ENCODE measurements at regions not wholly inside any gene's neighbourhood (a gene's known extent, or its start where the extent isn't known, plus 50 kb on each side); places are given as distances from the start of the nearest gene placed in this dataset.

- peaks cover 13% of the 10 kb centered on the region for H3K4me1 ChIP-seq (ENCODE audit: insufficient read depth)
- no peak overlapping the region for H3K27ac ChIP-seq
- peaks cover 5% of the 10 kb centered on the region; the same call in 1 of the 2 replicates for H3F3A ChIP-seq (ENCODE audit: insufficient read depth)
- no peak overlapping the region for H3K4me3 ChIP-seq
- no peaks in the 10 kb centered on the region for H4K20me1 ChIP-seq (ENCODE audit: insufficient read depth)
- no peak overlapping the region for H3K9ac ChIP-seq
- no peaks in the 10 kb centered on the region for H3K36me3 ChIP-seq (ENCODE audit: low read depth)
- no peak overlapping the region for H3K4me2 ChIP-seq (ENCODE audit: unreplicated experiment)
- H3K79me2 ChIP-seq (ENCODE audit: insufficient read depth) = no peaks in the 10 kb centered on the region
- TF ChIP-seq EZH2 (IDR thresholded peaks at IDR 0.05; ENCODE audit: insufficient read depth, poor library complexity, severe bottlenecking) (no peak), EZH2phosphoT487 (IDR thresholded peaks at IDR 0.05; ENCODE audit: insufficient read depth, low read depth) (no peak)
- H3K9me2 ChIP-seq (ENCODE audit: insufficient read depth) = no peaks in the 10 kb centered on the region
- no peak overlapping the region for H2AFZ ChIP-seq
- H3K27me3 ChIP-seq (replicated peaks; ENCODE audit: insufficient read depth) = 0 out of 2 replicates have a peak, but pooled peaks cover 8% of the 10 kb centered on the region
- in situ Hi-C loops (cut with MboI) = no loop called here
- 9 to 11% methylated on average over 4 of the region's 4 CpGs for WGBS, 2 experiments (ENCODE audit: low coverage in 1 of 2, low lambda C conversion rate in 2 of 2, missing lambda C conversion rate in 2 of 2)
- H3K9me3 ChIP-seq (ENCODE audit: low read depth) = no peaks in the 10 kb centered on the region
- no peak for DNase-seq
Measured at GRCh38 chr21:41115851-41116250, 52.1 kb upstream of the BACE2 start.

Measured in GM23248 (cell line).